ENCODE measurements at regions not wholly inside any gene's neighbourhood (a gene's known extent, or its start where the extent isn't known, plus 50 kb on each side); places are given as distances from the start of the nearest gene placed in this dataset.
"Not testable (repeated sequence)": the region's sequence is repeated elsewhere in the genome, so short reads cannot be mapped to it uniquely, and the experiment has no call there.

- ChIA-PET POLR2A (no interaction called here), CTCF (no interaction called here)
- peaks cover 5% of the 10 kb centered on the region for H3K9me3 Mint-ChIP-seq
- no peaks in the 10 kb centered on the region for H3K4me1 Mint-ChIP-seq (ENCODE audit: low read depth)
- no peaks in the 10 kb centered on the region for H3K27me3 Mint-ChIP-seq
- DNase-seq (no peak), ATAC-seq (no peak)
- TF ChIP-seq, protein P1, sequence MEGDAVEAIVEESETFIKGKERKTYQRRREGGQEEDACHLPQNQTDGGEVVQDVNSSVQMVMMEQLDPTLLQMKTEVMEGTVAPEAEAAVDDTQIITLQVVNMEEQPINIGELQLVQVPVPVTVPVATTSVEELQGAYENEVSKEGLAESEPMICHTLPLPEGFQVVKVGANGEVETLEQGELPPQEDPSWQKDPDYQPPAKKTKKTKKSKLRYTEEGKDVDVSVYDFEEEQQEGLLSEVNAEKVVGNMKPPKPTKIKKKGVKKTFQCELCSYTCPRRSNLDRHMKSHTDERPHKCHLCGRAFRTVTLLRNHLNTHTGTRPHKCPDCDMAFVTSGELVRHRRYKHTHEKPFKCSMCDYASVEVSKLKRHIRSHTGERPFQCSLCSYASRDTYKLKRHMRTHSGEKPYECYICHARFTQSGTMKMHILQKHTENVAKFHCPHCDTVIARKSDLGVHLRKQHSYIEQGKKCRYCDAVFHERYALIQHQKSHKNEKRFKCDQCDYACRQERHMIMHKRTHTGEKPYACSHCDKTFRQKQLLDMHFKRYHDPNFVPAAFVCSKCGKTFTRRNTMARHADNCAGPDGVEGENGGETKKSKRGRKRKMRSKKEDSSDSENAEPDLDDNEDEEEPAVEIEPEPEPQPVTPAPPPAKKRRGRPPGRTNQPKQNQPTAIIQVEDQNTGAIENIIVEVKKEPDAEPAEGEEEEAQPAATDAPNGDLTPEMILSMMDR (IDR thresholded peaks at IDR 0.05) = no peak
- no peaks in the 10 kb centered on the region for H3K36me3 Mint-ChIP-seq (ENCODE audit: low read depth)
- H3K4me3 Mint-ChIP-seq = no peak overlapping the region
- intact Hi-C loops (cut with micrococcal nuclease) = no loop called here
- no peak overlapping the region for H3K27ac Mint-ChIP-seq
Measured at GRCh38 chr6:69456086-69456485, 340.7 kb downstream of the LMBRD1 start.

DNA sequence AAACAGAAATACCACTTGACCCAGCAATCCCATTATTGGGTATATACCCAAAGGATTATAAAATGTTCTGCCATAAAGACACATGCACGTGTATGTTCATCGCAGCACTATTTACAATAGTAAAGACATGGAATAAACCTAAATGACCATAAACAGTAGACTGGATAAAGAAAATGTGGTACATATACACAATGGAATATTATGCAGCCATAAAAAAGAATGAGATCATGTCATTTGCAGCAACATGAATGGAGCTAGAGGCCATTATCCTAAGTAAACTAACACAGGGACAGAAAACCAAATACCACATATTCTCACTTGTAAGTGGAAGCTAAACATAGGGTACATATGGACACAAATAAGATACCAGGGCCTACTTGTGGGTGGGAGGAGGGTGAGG is 342.2 kb downstream of the LMBRD1 start:
- H3K27ac Mint-ChIP-seq; intact Hi-C loops (cut with micrococcal nuclease); H3K4me1 Mint-ChIP-seq (ENCODE audit: low read depth); POLR2A ChIA-PET; DNase-seq; CTCF ChIA-PET; H3K4me3 Mint-ChIP-seq; H3K27me3 Mint-ChIP-seq; H3K9me3 Mint-ChIP-seq; H3K36me3 Mint-ChIP-seq (ENCODE audit: low read depth); ATAC-seq: not testable (repeated sequence)

GRCh38 chr6:69450493-69450892 is 346.3 kb downstream of the LMBRD1 start:
- POLR2A ChIA-PET; ATAC-seq; CTCF ChIA-PET; H3K27ac Mint-ChIP-seq; intact Hi-C loops (cut with micrococcal nuclease); H3K4me1 Mint-ChIP-seq (ENCODE audit: low read depth); H3K36me3 Mint-ChIP-seq (ENCODE audit: low read depth); H3K4me3 Mint-ChIP-seq; H3K27me3 Mint-ChIP-seq; H3K9me3 Mint-ChIP-seq; DNase-seq: not testable (repeated sequence)

DNA sequence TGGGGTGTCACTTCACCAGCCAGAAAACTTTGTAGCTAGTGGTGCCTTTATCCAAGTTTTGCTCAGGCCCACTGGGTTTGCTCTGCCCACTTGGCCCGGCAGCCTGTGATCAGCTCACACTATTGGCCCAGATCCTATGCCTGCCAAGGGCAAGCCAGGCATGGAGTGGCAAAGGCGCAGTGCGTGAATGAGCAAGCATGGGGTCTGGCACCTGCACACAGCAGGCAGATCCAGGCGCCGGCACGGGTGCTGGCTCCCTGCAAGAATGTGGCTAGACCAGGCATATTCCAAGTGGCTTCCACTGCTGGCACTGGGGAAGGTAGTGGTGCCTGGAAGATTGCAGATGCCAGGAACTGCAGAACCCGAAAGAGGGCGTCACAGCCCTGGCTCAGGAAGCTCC is 346.9 kb downstream of the LMBRD1 start:
- TF ChIP-seq, protein P1 (IDR thresholded peaks at IDR 0.05) = no peak
- Mint-ChIP-seq H3K27ac (no peak overlapping the region), H3K4me3 (no peak overlapping the region), H3K36me3 (ENCODE audit: low read depth) (no peaks in the 10 kb centered on the region), H3K4me1 (ENCODE audit: low read depth) (no peaks in the 10 kb centered on the region), H3K27me3 (no peaks in the 10 kb centered on the region), H3K9me3 (peaks cover 8% of the 10 kb centered on the region)
- no peak for ATAC-seq
- ChIA-PET CTCF (no interaction called here), POLR2A (no interaction called here)
- DNase-seq = no peak
- intact Hi-C loops (cut with micrococcal nuclease) = no loop called here

All from activated CD8-positive, alpha-beta T cell treated with anti-CD3 and anti-CD28 coated beads for 36 hours (primary cell).